Fibroblast of pulmonary artery (primary cell): ENCODE measurements at regions not wholly inside any gene's neighbourhood (a gene's known extent, or its start where the extent isn't known, plus 50 kb on each side); places are given as distances from the start of the nearest gene placed in this dataset.

ENCODE experiments used
- DNase-seq: peaks from one replicate; pipeline ENCODE4 v3.0.0-alpha.2; 2010; ENCODE audit warnings: low read depth
- H3K4me3 ChIP-seq: replicated peaks from 2 replicates; pipeline ENCODE4 v1.5.1; 2011; ENCODE audit warnings: low read depth, mild to moderate bottlenecking, control low read depth, low read length, moderate library complexity
- TF ChIP-seq, protein P1 (sequence below): IDR thresholded peaks from 2 replicates; pipeline ENCODE4 v1.5.1; 2011; ENCODE audit warnings: mild to moderate bottlenecking, control low read depth, low read length, inconsistent platforms; ENCODE audit errors: missing control alignments

DNA sequence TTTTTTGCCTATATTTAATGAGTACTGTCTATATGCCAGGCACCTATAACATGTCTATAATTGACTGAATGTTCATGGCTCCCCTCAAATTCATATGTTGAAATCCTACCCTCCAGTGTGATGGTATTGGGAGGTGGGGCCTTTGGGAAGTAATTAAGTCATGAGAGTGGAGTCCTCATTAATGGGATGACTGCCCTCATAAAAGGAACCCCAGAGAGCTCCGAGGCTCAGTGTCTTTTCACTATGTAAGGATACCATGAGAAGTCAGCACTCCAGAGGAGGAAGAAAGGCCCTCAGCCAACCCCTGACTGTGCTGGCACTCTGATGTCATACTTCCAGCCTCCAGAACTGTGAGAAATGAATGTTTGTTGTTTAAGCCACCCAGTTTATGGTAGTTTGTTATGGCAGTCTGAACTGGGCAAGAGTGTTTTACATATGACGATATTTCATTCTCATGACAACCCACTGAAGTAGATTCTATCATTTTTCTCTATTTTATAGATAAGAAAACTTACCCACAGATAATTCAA is 61.1 kb upstream of the PCGF5 start:
- H3K4me3 ChIP-seq = no peak overlapping the region
- no peak for DNase-seq
- TF ChIP-seq, protein P1, sequence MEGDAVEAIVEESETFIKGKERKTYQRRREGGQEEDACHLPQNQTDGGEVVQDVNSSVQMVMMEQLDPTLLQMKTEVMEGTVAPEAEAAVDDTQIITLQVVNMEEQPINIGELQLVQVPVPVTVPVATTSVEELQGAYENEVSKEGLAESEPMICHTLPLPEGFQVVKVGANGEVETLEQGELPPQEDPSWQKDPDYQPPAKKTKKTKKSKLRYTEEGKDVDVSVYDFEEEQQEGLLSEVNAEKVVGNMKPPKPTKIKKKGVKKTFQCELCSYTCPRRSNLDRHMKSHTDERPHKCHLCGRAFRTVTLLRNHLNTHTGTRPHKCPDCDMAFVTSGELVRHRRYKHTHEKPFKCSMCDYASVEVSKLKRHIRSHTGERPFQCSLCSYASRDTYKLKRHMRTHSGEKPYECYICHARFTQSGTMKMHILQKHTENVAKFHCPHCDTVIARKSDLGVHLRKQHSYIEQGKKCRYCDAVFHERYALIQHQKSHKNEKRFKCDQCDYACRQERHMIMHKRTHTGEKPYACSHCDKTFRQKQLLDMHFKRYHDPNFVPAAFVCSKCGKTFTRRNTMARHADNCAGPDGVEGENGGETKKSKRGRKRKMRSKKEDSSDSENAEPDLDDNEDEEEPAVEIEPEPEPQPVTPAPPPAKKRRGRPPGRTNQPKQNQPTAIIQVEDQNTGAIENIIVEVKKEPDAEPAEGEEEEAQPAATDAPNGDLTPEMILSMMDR = no peak

DNA sequence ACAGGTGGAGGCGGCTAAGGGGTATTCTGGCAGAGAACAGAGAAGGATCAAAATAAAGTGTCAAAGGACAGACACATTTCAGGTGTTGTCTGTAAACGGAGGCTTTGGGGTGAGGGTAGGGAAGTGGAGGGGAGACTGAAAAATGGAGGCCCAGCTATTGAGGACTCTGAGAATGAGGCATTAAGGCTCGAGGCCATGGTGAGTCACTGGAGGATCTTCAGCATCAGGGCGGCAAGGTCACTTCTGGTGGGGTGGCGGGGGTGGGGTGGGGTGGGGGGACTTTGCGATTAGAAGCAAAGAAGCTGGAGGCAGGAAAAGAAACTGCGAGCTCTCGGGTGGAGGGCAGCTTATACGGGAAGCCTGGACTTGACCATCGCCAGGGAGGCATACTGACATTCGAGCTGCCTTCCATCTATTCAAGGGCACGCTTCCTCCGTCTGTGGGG is 58.4 kb upstream of the PCGF5 start:
- H3K4me3 ChIP-seq = peak overlapping the region; percentile 64
- TF ChIP-seq, protein P1 = no peak
- peak; percentile 6 for DNase-seq

DNA sequence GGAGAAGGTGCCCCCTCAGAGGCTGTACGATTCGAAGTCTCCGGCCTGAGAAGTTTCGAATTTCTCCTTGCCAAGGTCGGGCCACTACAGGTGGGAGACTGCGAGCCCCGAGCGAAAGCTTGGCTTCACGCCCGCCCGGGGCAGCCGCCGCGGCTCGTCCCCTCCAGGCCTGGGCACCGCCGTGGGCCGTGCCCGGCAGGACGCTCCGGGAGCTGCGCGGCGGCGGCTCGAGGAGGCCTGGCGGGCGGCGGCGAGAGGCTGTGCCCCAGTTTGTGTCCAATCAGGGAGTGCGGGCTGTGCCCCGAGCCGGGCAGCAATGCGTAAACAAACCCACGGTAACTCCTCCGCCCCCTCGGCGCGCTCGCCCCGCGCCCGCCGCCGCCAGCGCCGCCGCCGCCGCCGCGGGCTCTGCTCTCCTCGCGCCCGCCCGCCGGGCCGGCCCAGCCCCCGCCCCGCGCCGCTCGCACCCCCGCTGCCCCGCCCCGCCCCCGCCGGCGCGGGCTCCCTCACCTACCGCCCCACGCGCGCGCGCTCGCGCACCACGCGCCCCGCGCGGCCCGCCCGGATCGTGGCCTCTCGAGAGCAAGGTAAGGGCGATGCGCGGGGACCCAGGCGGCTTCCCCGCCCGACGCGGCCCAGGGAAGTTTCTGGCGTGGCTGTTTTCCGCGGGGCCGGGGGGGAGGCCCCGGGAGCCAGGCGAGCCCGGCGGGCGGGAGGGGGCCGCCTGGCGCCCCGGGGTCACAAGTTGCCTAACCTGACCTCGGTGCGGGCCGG is 57.8 kb upstream of the PCGF5 start:
- peak overlapping the region; percentile 64 for H3K4me3 ChIP-seq
- DNase-seq = peak; percentile 57
- TF ChIP-seq, protein P1 = no peak

DNA sequence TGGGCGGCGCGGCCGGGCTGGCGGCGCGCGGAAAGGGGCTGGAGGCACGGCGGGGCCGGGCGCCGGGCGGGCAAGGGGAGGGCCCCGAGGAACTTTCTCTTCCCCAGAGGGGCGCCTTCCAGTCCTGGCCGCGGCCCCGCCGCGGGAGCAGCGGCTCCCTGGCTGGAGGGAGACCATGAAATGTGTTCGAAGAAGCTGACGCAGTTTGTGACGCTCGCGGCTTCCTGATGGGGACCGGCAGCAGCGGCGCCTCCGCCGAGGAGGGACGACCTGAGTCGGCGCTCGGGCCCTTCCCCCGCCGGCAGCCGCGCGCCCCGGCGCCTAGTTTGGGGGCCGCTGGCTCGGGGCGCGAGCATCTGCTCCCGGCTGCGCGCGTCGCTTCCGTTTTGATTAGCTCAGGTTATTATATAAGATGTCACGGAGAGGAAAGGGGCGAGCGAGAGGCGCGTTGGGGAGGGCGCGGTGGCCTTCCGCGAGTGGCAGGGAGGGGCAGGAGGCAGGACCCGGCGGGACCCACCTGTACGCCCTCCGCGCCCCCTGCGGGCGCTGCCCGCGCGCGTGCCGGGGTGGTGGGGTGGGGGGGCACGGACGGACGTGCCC is 57.1 kb upstream of the PCGF5 start:
- peak; percentile 65 for DNase-seq
- TF ChIP-seq, protein P1 = no peak
- peak overlapping the region; percentile 64 for H3K4me3 ChIP-seq

DNA sequence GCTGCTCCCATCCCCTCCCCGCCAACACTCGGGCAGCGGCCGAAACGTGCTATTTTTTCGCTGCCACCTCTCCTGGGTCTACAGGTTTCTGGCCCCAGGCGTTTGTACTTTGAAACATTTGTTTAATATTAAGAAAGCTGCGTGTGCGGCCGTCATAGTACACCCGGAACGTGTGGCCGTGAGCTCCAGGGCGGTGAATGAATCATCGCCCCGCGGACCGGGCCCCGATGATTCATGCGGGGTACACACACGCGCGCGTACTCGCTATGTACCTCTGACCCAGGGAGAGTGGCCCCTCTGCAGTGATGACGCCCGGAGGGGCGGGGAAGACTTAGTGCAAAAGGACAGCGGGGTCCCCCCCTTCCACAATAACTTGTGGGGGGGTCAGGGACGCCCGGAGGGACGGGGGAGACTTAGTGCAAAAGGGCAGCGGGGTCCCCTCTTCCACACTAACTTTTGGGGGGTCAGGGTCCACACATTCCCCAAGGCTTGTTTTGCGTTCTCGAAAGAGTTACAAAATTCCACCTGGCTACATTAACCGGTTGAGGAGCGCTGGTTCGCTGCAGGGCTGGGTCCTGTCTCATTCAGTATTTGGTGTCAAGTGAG is 56.5 kb upstream of the PCGF5 start:
- peak overlapping the region; percentile 64 for H3K4me3 ChIP-seq
- TF ChIP-seq, protein P1 = no peak
- DNase-seq = peak; percentile 68

DNA sequence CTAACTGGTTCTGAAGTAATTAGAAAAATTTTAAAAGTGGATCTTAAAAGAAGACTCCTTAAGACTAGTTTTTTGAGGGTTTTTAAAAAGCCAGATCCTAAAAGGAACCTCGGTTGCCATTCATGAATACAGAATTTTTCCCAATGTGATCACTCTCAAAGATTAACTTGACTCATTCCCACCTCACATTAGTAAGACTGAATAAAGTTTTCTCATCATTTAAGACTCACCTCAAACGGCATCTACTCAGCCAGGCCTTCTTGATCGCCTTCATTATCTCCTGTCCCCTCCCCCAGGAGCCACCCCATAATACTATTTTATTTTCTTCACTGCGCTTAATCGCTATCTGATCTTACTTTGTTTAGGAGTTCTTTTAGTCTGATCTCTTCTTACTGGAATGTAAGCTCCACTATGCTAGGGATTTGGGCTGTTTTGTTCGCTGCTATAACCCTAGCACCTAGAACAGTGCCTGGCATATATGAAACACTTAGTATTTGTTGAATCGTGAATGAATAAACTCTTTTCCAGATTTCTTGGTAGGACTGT is 55.9 kb upstream of the PCGF5 start:
- H3K4me3 ChIP-seq = peak overlapping the region; percentile 64
- no peak for DNase-seq
- TF ChIP-seq, protein P1 = no peak
